Activated T-helper 2 cell treated with anti-CD3 and anti-CD28 coated beads, Interferon-gamma antibody, Interleukin-2, Interleukin-4, amounts not matched to agents 10 μg/mL and 5 μg/mL and 100 μg/mL, durations not matched to agents 14 hours and 24 hours and 36 hours (primary cell): ENCODE measurements at regions not wholly inside any gene's neighbourhood (a gene's known extent, or its start where the extent isn't known, plus 50 kb on each side); places are given as distances from the start of the nearest gene placed in this dataset.
"Not testable (repeated sequence)": the region's sequence is repeated elsewhere in the genome, so short reads cannot be mapped to it uniquely, and the experiment has no call there.

Source experiments
- DNase-seq: peaks from one replicate; pipeline ENCODE4 v3.0.0; 2021; ENCODE audit warnings: low spot score
- H3K27ac Mint-ChIP-seq: one replicate; pipeline ENCODE4 v1.8.0; 2021; ENCODE audit warnings: mixed read lengths
- H3K27me3 Mint-ChIP-seq: one replicate; pipeline ENCODE4 v1.8.0; 2021; ENCODE audit warnings: low read depth, mixed read lengths
- H3K36me3 Mint-ChIP-seq: one replicate; pipeline ENCODE4 v1.8.0; 2021; ENCODE audit warnings: low read depth, mixed read lengths
- H3K4me1 Mint-ChIP-seq: one replicate; pipeline ENCODE4 v1.8.0; 2021; ENCODE audit warnings: low read depth, mixed read lengths
- H3K4me3 Mint-ChIP-seq: one replicate; pipeline ENCODE4 v1.8.0; 2021; ENCODE audit warnings: low read depth, mild to moderate bottlenecking, moderate library complexity, mixed read lengths
- H3K9me3 Mint-ChIP-seq: one replicate; pipeline ENCODE4 v1.8.0; 2021; ENCODE audit warnings: mixed read lengths
- intact Hi-C: fragments of 100-400 bp; cut with micrococcal nuclease; formaldehyde crosslinking; loops from one replicate; pipeline ENCODE4 v1.15.1; 2023

DNA sequence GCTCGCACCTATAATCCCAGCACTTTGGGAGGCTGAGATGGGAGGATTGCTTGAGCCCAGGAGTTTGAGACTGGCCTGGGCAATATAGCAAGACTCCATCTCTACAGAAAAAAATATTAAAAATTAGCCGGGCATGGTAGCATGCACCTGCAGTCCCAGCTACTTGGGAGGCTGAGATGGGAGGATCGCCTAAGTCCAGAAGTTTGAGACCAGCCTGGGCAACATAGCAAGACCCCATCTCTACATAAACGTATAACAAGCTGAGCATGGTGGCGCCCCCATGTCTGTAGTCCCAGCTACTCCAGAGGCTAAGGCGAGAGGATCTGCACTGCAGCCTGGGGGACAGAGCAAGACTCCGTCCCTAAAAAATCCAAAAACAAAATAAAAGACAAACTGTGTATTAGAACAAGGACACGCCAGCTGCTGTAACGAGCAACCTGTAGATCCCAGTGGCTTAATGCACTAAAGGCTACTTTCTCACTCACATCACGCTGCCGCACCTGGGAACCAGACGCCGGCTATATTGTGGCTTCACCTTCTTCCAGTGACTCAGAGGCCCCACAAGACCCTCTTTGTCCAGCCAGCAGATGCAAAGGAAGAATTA is 81.9 kb upstream of the ADGRE5 start:
- H3K27me3 Mint-ChIP-seq, H3K4me3 Mint-ChIP-seq, intact Hi-C loops, H3K9me3 Mint-ChIP-seq, H3K36me3 Mint-ChIP-seq, H3K4me1 Mint-ChIP-seq, DNase-seq, H3K27ac Mint-ChIP-seq: not testable (repeated sequence)

GRCh38 chr19:14297883-14298576 is 83.2 kb upstream of the ADGRE5 start:
- not testable (repeated sequence) for H3K36me3 Mint-ChIP-seq

DNA sequence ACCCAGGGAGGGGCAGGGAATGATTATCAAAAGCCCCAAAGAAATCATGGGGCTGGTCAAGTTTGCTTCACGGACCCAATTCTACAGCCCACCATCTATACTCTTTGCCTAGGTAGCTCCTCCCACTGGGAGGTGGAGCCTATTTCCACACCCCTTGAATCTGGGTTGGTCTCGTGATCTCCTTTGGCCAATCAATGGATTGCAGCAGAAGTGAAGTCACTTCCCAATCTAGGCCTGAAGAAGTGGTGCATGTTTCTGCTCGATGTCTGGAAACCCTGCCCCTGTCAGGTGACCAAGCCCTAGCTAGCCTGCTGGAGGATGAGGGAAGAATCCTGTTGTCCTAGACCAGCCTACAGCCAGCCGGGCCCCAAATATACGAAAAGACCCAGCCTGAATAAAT is 86.3 kb upstream of the ADGRE5 start:
- H3K9me3 Mint-ChIP-seq, H3K36me3 Mint-ChIP-seq, H3K4me3 Mint-ChIP-seq, H3K4me1 Mint-ChIP-seq, DNase-seq, intact Hi-C loops, H3K27ac Mint-ChIP-seq: not testable (repeated sequence)
- peaks cover 13% of the 10 kb centered on the region for H3K27me3 Mint-ChIP-seq

More at GRCh38 chr19:14297883-14298576, 83.2 kb upstream of the ADGRE5 start:
- DNase-seq, intact Hi-C loops, H3K4me1 Mint-ChIP-seq, H3K27ac Mint-ChIP-seq, H3K27me3 Mint-ChIP-seq, H3K4me3 Mint-ChIP-seq, H3K9me3 Mint-ChIP-seq: not testable (repeated sequence)

- H3K27ac Mint-ChIP-seq, H3K4me1 Mint-ChIP-seq, H3K9me3 Mint-ChIP-seq, intact Hi-C loops, H3K36me3 Mint-ChIP-seq, H3K4me3 Mint-ChIP-seq, DNase-seq: not testable (repeated sequence)
- peaks cover 13% of the 10 kb centered on the region for H3K27me3 Mint-ChIP-seq
These were observed 87.5 kb upstream of the ADGRE5 start for GRCh38 chr19:14293816-14294170.

DNA sequence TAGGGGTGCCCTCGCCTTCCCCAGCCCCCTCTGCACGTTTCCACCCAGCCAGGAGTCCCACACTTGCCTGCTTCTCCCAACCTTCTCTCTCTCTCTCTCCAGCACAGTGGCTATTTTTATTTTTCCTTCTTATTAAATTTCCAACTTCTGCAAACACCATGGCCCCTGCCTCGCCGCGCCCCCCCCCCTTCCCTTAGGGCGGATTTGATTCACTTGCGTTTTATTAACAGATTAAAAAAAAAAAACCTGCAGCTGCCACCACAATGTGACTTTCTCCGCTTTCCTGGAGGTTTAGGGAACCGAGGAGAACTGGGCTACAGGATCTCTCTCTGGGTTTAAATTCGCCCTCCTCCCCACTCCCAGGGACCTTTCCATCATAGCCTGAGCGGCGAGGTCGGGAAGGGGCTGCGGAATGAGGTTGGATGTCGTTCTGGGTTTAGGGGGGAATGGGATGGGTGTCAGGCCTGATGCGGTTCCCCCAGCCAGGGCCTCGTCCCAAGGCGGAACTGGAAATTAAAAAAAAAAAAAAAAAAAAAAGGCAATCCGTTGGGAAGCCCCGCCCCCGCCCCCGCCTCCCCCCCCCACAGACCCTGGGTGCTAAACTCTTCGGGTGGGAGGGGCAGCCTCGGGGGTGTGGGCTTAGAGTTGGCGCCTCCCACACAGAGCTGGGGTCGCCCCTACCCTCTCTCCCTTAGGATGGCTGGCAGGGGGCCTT is 87.3 kb upstream of the ADGRL1 start:
- H3K9me3 Mint-ChIP-seq, intact Hi-C loops, H3K27ac Mint-ChIP-seq, H3K4me3 Mint-ChIP-seq, DNase-seq, H3K4me1 Mint-ChIP-seq, H3K36me3 Mint-ChIP-seq: not testable (repeated sequence)
- peaks cover 13% of the 10 kb centered on the region for H3K27me3 Mint-ChIP-seq

DNA sequence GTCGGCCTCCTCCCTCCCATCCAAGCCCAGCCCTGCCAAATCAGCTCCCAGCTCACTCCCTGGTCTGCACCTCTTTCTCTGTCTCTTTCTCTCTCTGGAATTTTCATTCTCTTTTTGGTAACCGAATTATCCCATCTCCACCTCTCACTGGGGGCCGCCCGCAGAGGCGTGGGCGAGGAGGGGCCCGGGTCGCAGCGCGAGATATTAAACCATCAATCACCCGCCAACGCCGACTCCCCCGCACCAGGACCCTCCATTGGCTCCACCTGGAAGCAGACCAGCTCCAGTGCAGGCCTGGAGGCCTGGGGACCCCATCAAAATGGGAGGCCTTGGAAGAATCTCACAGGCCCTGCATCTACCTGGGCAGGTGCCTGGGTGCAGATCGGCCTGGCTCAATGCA is 83.8 kb upstream of the ADGRL1 start:
- not testable (repeated sequence) for H3K4me3 Mint-ChIP-seq, H3K4me1 Mint-ChIP-seq, H3K36me3 Mint-ChIP-seq, DNase-seq, H3K9me3 Mint-ChIP-seq, H3K27ac Mint-ChIP-seq
- intact Hi-C loops: loop anchor here (10.0 kb wide), 1 partner anchor 85 kb away; the partner anchor contains the start of gene ADGRL1
- H3K27me3 Mint-ChIP-seq: peaks cover 10% of the 10 kb centered on the region

DNA sequence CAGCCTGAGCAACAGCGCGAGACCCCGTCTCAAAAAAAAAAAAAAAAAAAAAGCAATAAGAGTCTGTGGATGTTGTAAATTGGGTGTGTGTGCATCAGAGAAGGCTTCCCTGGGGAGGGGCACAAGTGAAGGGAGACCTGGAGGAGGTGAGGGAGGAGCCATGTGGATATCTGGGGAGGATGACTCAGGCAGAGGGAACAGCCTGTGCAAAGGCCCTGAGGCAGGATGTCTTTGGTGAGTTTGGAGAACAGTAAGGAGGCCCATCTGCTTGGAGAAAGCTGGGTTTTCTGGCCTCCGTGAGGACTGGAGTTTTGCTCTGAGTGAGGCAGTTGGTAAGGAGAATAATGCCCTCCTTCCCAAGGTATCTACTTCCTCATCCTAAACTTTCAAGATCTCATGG is 81.9 kb upstream of the ADGRL1 start:
- not testable (repeated sequence) for H3K27me3 Mint-ChIP-seq, H3K27ac Mint-ChIP-seq, H3K9me3 Mint-ChIP-seq, H3K4me3 Mint-ChIP-seq, H3K36me3 Mint-ChIP-seq, DNase-seq
- peaks cover 10% of the 10 kb centered on the region for H3K4me1 Mint-ChIP-seq
- intact Hi-C loops: loop anchor here (10.0 kb wide), 1 partner anchor 83 kb away; the partner anchor contains the start of gene ADGRL1

DNA sequence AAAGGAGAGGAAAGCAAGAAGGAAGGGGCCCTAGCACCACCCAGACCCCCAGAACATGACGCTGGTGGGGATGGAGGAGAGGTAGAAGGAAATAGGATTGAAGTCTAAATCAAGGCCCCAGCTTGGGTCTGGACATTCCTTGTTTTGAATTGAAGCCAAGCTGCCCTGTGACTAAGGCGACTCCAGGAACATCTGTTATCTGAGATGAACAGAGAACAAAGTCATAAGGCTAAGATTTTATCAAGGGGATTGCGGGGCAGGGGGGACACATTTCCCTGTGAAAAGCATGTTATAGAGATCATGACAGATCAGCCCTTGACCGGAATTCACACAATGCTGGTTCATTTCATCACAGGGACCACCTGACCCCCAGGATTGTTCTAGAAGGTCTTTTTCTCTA is 80.6 kb upstream of the ADGRL1 start:
- H3K4me1 Mint-ChIP-seq: peaks cover 10% of the 10 kb centered on the region
- DNase-seq, H3K9me3 Mint-ChIP-seq, H3K36me3 Mint-ChIP-seq, H3K4me3 Mint-ChIP-seq, H3K27ac Mint-ChIP-seq, H3K27me3 Mint-ChIP-seq: not testable (repeated sequence)
- intact Hi-C loops: loop anchor here (10.0 kb wide), 1 partner anchor 82 kb away; the partner anchor contains the start of gene ADGRL1

DNA sequence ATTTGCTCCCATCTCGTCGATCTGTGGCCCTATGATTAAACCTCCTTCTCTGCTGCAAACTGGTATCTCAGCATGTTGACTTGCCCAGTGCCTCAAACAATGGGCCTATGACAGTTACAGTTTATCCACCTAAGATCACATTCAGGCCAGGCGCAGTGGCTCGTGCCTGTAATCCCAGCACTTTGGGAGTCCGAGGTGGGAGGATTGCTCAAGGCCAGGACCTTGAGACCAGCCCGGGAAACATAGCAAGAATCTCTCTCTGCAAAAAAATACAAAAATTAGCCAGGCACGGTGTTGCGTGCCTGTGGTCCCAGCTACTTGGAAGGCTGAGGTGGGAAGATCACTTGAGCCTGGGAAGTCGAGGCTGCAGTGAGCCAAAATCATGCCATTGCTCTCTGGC is 79.8 kb upstream of the ADGRL1 start:
- intact Hi-C loops: loop anchor here (10.0 kb wide), 1 partner anchor 81 kb away; the partner anchor contains the start of gene ADGRL1
- not testable (repeated sequence) for H3K27me3 Mint-ChIP-seq, DNase-seq, H3K4me3 Mint-ChIP-seq, H3K27ac Mint-ChIP-seq, H3K36me3 Mint-ChIP-seq, H3K9me3 Mint-ChIP-seq
- peaks cover 10% of the 10 kb centered on the region for H3K4me1 Mint-ChIP-seq

DNA sequence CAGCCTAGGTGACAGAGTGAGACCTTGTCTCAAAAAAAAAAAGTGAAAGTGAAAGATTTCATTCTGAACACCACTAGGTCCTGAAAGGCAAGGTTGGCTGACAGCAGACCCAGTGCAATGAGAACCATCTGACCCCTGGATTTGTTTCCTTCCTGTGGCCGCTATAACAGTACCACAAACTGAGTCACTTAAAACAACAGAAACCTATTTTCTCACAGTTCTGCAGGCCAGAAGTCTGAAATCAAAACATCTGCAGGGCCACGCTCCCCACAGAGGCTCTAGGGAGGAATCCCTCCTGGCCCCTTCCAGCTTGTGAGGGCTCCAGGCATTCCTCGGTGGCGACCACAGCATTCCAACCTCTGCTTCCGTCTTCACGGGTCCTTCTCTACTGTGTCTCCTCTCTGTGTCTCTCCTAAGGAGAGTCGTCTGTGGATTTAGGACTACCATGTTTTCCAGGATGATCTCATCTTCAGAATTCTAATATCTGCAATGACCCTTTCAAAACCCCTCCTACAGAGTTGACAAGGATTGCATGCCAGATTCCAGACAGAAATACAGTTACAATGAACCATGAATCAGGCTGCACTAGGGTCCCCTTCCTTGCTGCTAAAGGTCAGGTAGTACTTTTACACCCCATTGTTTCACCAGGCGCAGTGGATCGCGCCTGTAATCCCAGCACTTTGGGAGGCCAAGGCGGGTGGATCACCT is 78.0 kb upstream of the ADGRL1 start:
- not testable (repeated sequence) for H3K27me3 Mint-ChIP-seq, H3K36me3 Mint-ChIP-seq, H3K4me3 Mint-ChIP-seq, H3K27ac Mint-ChIP-seq, H3K9me3 Mint-ChIP-seq
- H3K4me1 Mint-ChIP-seq: peaks cover 10% of the 10 kb centered on the region
- intact Hi-C loops: loop anchor here (10.0 kb wide), 1 partner anchor 79 kb away; the partner anchor contains the start of gene ADGRL1
- DNase-seq: peak; percentile 18

GRCh38 chr19:14279270-14279669 is 73.3 kb upstream of the ADGRL1 start:
- DNase-seq, H3K4me3 Mint-ChIP-seq, intact Hi-C loops, H3K27ac Mint-ChIP-seq, H3K27me3 Mint-ChIP-seq: not testable (repeated sequence)
- Mint-ChIP-seq H3K4me1 (peaks cover 11% of the 10 kb centered on the region), H3K9me3 (peaks cover 23% of the 10 kb centered on the region), H3K36me3 (peaks cover 17% of the 10 kb centered on the region)

DNA sequence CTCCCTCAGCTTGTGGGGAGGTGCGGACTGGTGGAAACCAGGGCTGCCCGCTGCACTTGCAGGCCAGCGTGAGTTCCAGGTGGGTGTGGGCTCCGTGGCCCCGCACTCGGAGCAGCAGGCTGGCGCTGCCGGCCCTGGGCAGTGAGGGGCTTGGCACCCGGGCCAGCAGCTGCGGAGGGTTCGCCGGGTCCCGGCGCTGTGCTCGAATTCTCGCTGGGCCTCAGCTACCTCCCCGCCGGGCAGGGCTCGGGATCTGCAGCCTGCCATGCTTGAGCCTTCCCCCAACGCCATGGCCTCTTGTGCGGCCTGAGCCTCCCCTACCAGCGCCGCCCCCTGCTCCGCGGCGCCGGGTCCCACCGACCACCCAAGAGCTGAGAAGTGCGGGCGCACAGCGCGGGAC is 71.6 kb upstream of the ADGRL1 start:
- intact Hi-C loops: no loop called here
- no peak overlapping the region for H3K27ac Mint-ChIP-seq
- peaks cover 33% of the 10 kb centered on the region for H3K9me3 Mint-ChIP-seq
- H3K27me3 Mint-ChIP-seq: peaks cover 2% of the 10 kb centered on the region
- no peak overlapping the region for H3K4me3 Mint-ChIP-seq
- H3K4me1 Mint-ChIP-seq: peaks cover 5% of the 10 kb centered on the region
- H3K36me3 Mint-ChIP-seq: peaks cover 17% of the 10 kb centered on the region
- DNase-seq: no peak
